HG02943 (cell line): ENCODE measurements at regions not wholly inside any gene's neighbourhood (a gene's known extent, or its start where the extent isn't known, plus 50 kb on each side); places are given as distances from the start of the nearest gene placed in this dataset.

Experiments
- ATAC-seq: cut with Tn5 transposase; IDR thresholded peaks from one replicate; pipeline ENCODE4 v1.9.1; 2021; ENCODE audit warnings: mild to moderate bottlenecking, low read depth, moderate library complexity; ENCODE audit not compliant: unreplicated experiment

DNA sequence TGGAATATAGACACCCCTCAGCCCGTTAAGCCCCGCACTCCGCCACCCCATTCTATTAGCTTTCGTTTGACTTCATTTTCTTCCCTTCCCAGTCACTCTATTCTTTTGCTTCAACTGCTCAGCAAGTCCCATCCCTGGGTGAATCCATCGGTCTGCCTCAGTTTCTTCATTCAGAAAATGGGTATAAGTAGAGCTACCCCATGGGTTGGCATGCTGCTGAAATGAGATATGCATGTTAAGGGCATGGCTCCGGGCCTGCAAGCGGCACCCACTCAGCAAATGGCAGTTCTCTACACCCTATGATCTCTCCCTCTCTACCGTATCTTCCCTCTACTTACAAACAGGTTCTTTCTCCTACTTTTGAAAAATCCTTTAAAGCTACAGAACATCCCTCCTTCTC, 87.8 kb upstream of the IRF2BP2 start:
- ATAC-seq, result no peak

DNA sequence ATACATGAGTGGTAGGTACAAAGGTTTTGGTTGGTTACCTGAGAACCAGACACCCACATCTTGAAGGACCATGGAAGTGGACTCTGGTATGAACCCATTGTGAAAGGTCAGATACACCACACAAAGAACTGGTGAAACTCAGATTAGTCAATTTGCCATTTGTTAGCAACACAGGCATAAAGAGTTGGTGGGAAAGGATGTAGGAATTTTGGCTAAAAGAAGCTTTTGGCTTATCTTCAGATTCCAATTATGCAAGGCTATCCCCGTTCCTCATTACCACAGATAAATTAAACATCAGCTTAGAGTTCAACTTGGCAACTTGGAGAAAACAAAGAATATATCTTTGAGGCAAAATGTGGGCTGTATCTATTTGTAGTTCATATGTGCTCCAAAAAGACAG, 87.0 kb upstream of the IRF2BP2 start:
- no peak for ATAC-seq

- peak; percentile 51 for ATAC-seq
Observed at GRCh38 chr1:234696148-234696576, 86.2 kb upstream of the IRF2BP2 start.

DNA sequence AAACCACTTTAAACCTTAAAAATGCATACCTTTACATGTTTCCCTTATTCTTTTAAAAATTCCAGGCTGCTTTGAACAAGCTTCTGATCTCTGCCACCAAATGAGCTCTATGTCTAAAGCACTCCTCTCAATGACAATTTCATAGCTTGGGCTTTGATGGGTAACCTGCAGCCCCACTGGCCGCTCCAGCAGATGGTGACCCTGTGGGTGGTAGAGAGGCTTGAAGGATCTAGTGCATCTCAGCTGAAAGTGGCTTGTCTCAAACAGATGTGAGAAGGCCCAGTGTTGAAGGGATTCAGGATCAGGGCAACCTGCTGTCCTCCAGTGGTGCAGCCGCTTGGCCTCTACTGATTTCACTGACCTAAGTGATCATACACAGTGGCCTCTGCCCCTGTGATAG, 84.7 kb upstream of the IRF2BP2 start:
- ATAC-seq, result no peak

GRCh38 chr1:234692966-234693580, 83.1 kb upstream of the IRF2BP2 start:
- no peak for ATAC-seq

GRCh38 chr1:234691567-234691966, 81.6 kb upstream of the IRF2BP2 start:
- no peak for ATAC-seq

- ATAC-seq, result no peak
Observed at GRCh38 chr1:234690872-234691271, 80.9 kb upstream of the IRF2BP2 start.

GRCh38 chr1:234689236-234689635, 79.3 kb upstream of the IRF2BP2 start:
- ATAC-seq, result no peak

- no peak for ATAC-seq
Observed at GRCh38 chr1:234687011-234687410, 77.0 kb upstream of the IRF2BP2 start.

GRCh38 chr1:234686035-234686434, 76.1 kb upstream of the IRF2BP2 start:
- no peak for ATAC-seq

DNA sequence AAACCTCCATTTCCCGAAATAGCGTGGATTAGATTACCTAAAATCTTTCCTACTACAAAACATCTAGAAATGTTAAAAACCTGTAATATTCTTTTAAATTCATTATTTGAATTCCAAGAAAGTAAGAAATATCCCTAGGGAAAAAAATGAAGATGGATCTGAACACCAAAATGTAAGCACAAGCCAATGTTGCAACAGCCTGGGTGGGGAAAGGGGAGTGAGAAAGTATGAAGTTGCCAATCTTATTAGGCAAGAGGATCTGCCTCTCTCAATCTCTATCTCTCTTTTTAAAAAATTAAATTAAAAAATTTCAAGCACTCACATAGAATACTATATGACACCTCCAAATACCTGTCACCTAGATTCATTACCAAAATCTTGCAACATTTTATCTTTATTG, 74.9 kb upstream of the IRF2BP2 start:
- ATAC-seq, result no peak

GRCh38 chr1:234683861-234684632, 74.1 kb upstream of the IRF2BP2 start:
- no peak for ATAC-seq

GRCh38 chr1:234683127-234683860, 73.3 kb upstream of the IRF2BP2 start:
- no peak for ATAC-seq

GRCh38 chr1:234681990-234682389, 72.0 kb upstream of the IRF2BP2 start:
- ATAC-seq, result no peak

- ATAC-seq, result no peak
Observed at GRCh38 chr1:234681065-234681464, 71.1 kb upstream of the IRF2BP2 start.

DNA sequence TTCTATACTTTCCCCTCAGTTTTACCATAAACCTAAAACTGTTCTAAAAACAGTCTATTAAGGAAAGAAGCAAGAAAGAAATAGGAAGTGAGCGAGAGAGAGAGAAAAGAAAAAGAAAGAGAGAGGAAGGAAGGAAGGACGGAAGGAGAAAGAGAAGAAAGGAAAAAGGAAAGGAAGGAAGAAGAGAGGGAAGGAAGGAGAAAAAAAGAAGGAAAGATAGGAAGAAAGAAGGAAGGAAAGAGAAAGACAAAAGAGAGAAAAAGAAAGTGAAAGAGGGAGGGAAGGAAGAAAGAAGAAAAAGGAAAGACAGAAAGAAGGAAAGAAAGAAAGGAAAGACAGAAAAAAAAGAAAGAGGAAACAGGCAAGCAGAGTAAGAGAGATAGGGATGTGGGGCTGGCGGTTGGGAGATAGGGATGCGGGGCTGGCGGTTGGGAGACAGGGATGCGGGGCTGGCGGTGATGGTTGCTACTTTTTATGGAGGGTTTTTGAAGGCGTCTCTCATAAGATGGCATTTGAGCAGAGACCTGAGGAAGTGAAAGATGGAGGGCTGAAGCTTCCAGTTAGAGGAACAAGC, 70.4 kb upstream of the IRF2BP2 start:
- ATAC-seq, result no peak

GRCh38 chr1:234676103-234676594, 66.2 kb upstream of the IRF2BP2 start:
- ATAC-seq, result no peak

DNA sequence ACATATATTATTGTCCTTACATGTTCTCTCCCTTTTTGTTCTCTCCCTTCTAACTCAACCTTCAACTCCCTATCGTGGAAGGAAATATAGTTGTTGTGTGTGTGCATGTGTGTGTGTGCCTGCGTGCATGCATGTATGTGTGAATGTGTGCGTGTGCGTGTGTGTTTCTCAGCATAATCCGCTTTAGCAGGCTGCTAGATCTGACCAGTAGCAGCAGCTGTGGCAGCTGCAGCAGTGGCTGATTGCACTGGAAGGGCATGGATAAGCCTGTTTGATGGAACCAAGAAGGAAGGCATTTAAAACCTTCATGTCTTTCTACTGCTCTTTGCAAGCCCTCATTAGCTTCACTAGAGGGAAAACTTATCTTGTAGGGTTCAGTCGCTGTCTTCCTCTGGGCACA, 65.6 kb upstream of the IRF2BP2 start:
- ATAC-seq, result no peak

DNA sequence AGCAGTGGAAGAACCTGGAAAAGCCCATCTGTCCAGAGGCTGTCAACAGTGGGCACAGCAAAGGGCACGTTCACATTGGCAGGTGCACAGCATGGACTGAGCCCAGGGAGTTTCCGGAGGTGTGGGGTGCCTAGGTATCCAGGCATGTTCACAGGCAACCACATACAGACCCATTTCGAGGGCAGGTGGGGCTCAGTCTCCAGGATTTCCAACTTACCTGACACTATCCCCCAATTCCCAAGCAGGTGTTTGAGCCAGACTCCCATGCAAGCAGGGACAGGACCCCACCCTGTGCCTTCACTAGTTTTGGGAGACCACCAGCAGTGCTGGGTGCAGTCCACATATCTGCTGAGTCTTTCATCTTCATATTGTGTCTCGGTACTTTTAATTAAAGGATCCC, 65.0 kb upstream of the IRF2BP2 start:
- no peak for ATAC-seq

- no peak for ATAC-seq
Observed at GRCh38 chr1:234674218-234674815, 64.3 kb upstream of the IRF2BP2 start.
